OCI-LY1 (cell line): ENCODE measurements at regions not wholly inside any gene's neighbourhood (a gene's known extent, or its start where the extent isn't known, plus 50 kb on each side); places are given as distances from the start of the nearest gene placed in this dataset.
"Not testable (repeated sequence)": the region's sequence is repeated elsewhere in the genome, so short reads cannot be mapped to it uniquely, and the experiment has no call there.

Experiments used
- H2AFZ ChIP-seq: fragments of 200-600 bp; sonication (generic), shearing (Covaris generic); 2 replicates; pipeline ENCODE4 v1.6.0; 2014; ENCODE audit warnings: antibody characterized with exemption, mild to moderate bottlenecking, low read length
- H3F3A ChIP-seq: fragments of 200-600 bp; sonication (generic), shearing (Covaris generic); 2 replicates; pipeline ENCODE4 v1.6.0; 2014; ENCODE audit warnings: mild to moderate bottlenecking, antibody characterized with exemption, low read length, moderate library complexity; ENCODE audit not compliant: insufficient read depth
- H3K27ac ChIP-seq: fragments of 200-600 bp; sonication (generic); 2 replicates; pipeline ENCODE4 v1.5.1; 2014; ENCODE audit warnings: low read length, mixed run types, mild to moderate bottlenecking, low read depth; ENCODE audit not compliant: poor library complexity, severe bottlenecking
- H3K27me3 ChIP-seq: fragments of 200-600 bp; sonication (generic); 2 replicates; pipeline ENCODE4 v1.6.0; 2014; ENCODE audit warnings: antibody characterized with exemption, mild to moderate bottlenecking, low read length, moderate library complexity; ENCODE audit not compliant: insufficient read depth
- H3K36me3 ChIP-seq: fragments of 200-600 bp; sonication (generic); 2 replicates; pipeline ENCODE4 v1.6.1; 2014; ENCODE audit warnings: mild to moderate bottlenecking, antibody characterized with exemption, low read length, moderate library complexity, mixed read lengths; ENCODE audit not compliant: insufficient read depth
- H3K4me1 ChIP-seq: fragments of 200-600 bp; sonication (generic); 2 replicates; pipeline ENCODE4 v1.5.1; 2014; ENCODE audit warnings: mild to moderate bottlenecking, low read length, moderate library complexity; ENCODE audit not compliant: insufficient read depth, severe bottlenecking
- H3K4me2 ChIP-seq: fragments of 200-600 bp; sonication (generic), shearing (Covaris generic); 2 replicates; pipeline ENCODE4 v1.6.1; 2014; ENCODE audit warnings: low read length
- H3K4me3 ChIP-seq: fragments of 200-600 bp; sonication (generic); 2 replicates; pipeline ENCODE4 v1.5.1; 2014; ENCODE audit warnings: low read length, low read depth, mild to moderate bottlenecking, mixed read lengths; ENCODE audit not compliant: poor library complexity, severe bottlenecking
- H3K79me2 ChIP-seq: fragments of 200-600 bp; shearing (Covaris generic); 2 replicates; pipeline ENCODE4 v1.6.1; 2016; ENCODE audit warnings: mixed run types, low read length, mixed read lengths; ENCODE audit not compliant: insufficient read depth
- H3K9ac ChIP-seq: fragments of 200-600 bp; sonication (generic), shearing (Covaris generic); 2 replicates; pipeline ENCODE4 v1.6.1; 2014; ENCODE audit warnings: mild to moderate bottlenecking, low read length, mixed read lengths
- H3K9me2 ChIP-seq: fragments of 200-600 bp; sonication (generic), shearing (Covaris generic); 2 replicates; pipeline ENCODE4 v1.6.1; 2014; ENCODE audit warnings: low read depth, mild to moderate bottlenecking, low read length, mixed read lengths
- H3K9me3 ChIP-seq: fragments of 200-600 bp; shearing (Covaris generic); 2 replicates; pipeline ENCODE4 v1.6.1; 2014; ENCODE audit warnings: low read length, mixed read lengths
- H4K20me1 ChIP-seq: fragments of 200-600 bp; sonication (generic), shearing (Covaris generic); 2 replicates; pipeline ENCODE4 v1.6.0; 2016; ENCODE audit warnings: mild to moderate bottlenecking, low read length; ENCODE audit not compliant: insufficient read depth
- CTCF ChIP-seq: fragments of 200-600 bp; sonication (generic), shearing (Covaris generic); IDR thresholded peaks from 2 replicates; pipeline ENCODE4 v1.5.1; 2017; ENCODE audit warnings: mild to moderate bottlenecking, antibody characterized with exemption, low read length, moderate library complexity, mixed read lengths
- EZH2 ChIP-seq: fragments of 200-600 bp; sonication (generic), shearing (Covaris generic); IDR thresholded peaks from 2 replicates; pipeline ENCODE4 v1.8.0; 2017; ENCODE audit warnings: borderline replicate concordance, mixed run types, mild to moderate bottlenecking, antibody characterized with exemption, low read length, moderate library complexity, mixed read lengths

GRCh38 chr13:87814403-87814802 is 143.2 kb downstream of the SLITRK5 start:
- Histone ChIP-seq H3K27me3 (no peaks in the 10 kb centered on the region), H3K79me2 (no peaks in the 10 kb centered on the region), H3K4me1 (no peaks in the 10 kb centered on the region), H3K4me2 (no peak overlapping the region), H3K9ac (no peak overlapping the region), H3K9me2 (peaks cover 3% of the 10 kb centered on the region; the same call in 1 of the 2 replicates), H3K9me3 (no peaks in the 10 kb centered on the region), H3K36me3 (no peaks in the 10 kb centered on the region), H3K4me3 (no peak overlapping the region), H3K27ac (no peak overlapping the region), H4K20me1 (no peaks in the 10 kb centered on the region), H2AFZ (no peak overlapping the region), H3F3A (no peaks in the 10 kb centered on the region)
- TF ChIP-seq EZH2 (no peak), CTCF (no peak)

- Histone ChIP-seq H3K79me2 (no peaks in the 10 kb centered on the region), H3K9me3 (no peaks in the 10 kb centered on the region), H3K4me1 (no peaks in the 10 kb centered on the region), H4K20me1 (0 out of 2 replicates have a peak, but pooled peaks cover 3% of the 10 kb centered on the region), H3F3A (no peaks in the 10 kb centered on the region), H3K4me2 (no peak overlapping the region), H3K27me3 (no peaks in the 10 kb centered on the region), H3K36me3 (no peaks in the 10 kb centered on the region), H2AFZ (no peak overlapping the region), H3K27ac (no peak overlapping the region), H3K9ac (no peak overlapping the region), H3K9me2 (peaks cover 3% of the 10 kb centered on the region; the same call in 1 of the 2 replicates), H3K4me3 (no peak overlapping the region)
- TF ChIP-seq CTCF, result no peak
- no peak for TF ChIP-seq EZH2
Observed at GRCh38 chr13:87820241-87820640, 149.1 kb downstream of the SLITRK5 start.

- no peaks in the 10 kb centered on the region for H3F3A ChIP-seq
- H3K9me3 ChIP-seq, result no peaks in the 10 kb centered on the region
- TF ChIP-seq CTCF (no peak), EZH2 (no peak)
- no peaks in the 10 kb centered on the region for H3K27me3 ChIP-seq
- no peak overlapping the region for H3K4me2 ChIP-seq
- H3K4me1 ChIP-seq, result no peaks in the 10 kb centered on the region
- H2AFZ ChIP-seq, result no peak overlapping the region
- 0 out of 2 replicates have a peak, but pooled peaks cover 3% of the 10 kb centered on the region for H4K20me1 ChIP-seq
- no peaks in the 10 kb centered on the region for H3K79me2 ChIP-seq
- no peak overlapping the region for H3K27ac ChIP-seq
- H3K4me3 ChIP-seq, result no peak overlapping the region
- H3K36me3 ChIP-seq, result no peaks in the 10 kb centered on the region
- H3K9ac ChIP-seq, result no peak overlapping the region
- peaks cover 3% of the 10 kb centered on the region; the same call in 1 of the 2 replicates for H3K9me2 ChIP-seq
Observed at GRCh38 chr13:87821512-87821911, 150.3 kb downstream of the SLITRK5 start.

- H3K36me3 ChIP-seq, H3K27me3 ChIP-seq, H3K4me1 ChIP-seq, H3K79me2 ChIP-seq, H3K4me2 ChIP-seq, H3K27ac ChIP-seq, H4K20me1 ChIP-seq, H3K9ac ChIP-seq, H3K9me2 ChIP-seq, H3F3A ChIP-seq, H2AFZ ChIP-seq, H3K4me3 ChIP-seq, H3K9me3 ChIP-seq: not testable (repeated sequence)
Observed at GRCh38 chr13:87826301-87826700, 155.1 kb downstream of the SLITRK5 start.
